GM21423 (cell line): ENCODE measurements at regions not wholly inside any gene's neighbourhood (a gene's known extent, or its start where the extent isn't known, plus 50 kb on each side); places are given as distances from the start of the nearest gene placed in this dataset.

Experiments used
- ATAC-seq: cut with Tn5 transposase; IDR thresholded peaks from one replicate; pipeline ENCODE4 v1.9.1; 2021; ENCODE audit warnings: mild to moderate bottlenecking, moderate library complexity; ENCODE audit not compliant: unreplicated experiment

DNA sequence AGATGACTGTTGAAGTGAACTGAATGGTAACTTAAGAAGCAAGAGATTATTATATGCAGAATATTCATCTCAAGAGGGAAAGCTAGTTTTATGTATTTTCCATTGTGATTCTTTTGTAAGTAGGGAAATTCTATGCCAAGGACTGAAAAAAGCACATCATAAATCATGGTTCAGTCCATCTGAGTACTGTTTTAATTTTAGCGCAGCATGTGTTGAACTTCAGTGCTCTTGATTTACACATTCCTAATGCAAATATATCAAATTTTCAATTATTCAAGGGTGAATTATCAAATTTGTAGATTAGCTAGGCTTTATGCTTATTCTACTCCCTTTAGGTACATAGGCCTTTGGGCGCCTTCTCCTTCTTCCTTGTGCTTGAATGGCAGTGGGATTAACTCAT, 50.3 kb upstream of the TCF12 start:
- no peak for ATAC-seq

DNA sequence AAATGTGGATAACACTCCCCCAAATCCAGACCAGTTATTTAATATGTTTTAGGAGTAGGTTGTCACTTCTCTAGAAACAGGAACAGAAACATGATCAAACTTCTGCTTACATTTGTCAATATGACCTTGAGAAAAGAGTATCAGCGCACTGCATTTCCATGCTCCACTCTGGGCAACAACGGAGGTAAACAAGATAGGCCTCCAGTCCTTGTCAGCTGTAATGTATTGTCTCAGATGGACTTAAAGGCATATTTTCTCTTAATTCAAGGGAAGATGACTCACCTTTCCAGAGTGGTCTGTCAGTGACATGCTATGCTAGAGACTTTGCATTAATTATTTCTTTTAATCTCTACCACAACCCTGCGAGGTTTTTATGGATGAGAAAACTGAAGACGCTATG, 51.6 kb upstream of the TCF12 start:
- ATAC-seq = no peak

DNA sequence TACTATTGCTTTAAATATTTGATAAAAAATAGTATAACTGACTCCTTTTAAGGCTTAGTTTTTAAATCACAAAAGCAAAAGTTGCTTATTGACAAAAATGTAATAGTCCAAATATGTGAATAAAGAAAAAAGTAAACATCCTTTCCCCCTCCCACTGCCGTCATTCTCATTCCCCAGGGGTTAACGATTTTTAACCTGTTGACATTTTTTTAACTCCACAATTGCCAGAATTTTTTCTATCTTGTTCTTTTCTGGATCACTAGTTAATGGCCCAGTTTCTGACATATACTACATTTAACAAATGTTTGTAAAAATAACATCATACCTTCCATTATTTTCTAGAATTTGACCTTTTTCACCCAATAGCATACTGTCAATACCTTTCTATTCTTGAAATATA, 60.6 kb upstream of the TCF12 start:
- ATAC-seq = no peak

DNA sequence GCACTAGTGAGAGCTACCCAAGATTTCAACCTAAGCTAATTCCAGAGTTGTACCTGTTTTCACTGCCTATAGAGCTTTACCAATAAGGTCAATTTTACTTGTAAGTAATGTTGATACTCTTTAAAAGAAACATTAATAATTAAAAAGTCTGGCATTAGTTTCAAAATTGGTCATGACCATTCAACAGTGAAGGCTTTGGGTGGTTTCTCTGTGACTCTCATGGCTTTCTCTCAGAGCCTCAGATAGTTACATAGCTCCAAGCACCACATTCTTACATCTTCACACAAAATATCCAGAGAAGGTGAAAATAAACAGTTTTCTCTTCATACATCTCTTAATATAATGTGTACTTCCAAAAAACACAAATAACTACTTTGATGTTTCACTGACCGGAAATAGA, 61.5 kb upstream of the TCF12 start:
- ATAC-seq = no peak

DNA sequence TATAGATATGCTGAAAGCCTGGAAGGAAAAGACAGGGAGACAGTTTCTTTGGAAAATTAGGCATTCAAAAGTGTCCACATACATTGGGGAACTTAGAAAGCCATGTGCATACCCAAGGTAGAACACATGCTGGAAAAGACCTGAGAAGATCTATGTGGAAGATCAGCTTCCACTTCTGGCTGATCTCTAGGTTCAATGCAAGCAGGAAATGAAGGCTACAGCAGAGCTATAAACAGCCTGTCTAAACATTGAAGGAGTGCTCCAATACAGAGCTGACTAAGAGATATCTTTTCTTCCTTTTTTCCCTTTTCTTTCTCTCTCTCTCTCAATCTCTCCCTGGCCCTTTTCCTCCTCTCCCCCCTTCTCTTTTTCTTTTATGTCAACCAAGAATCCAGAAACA, 73.6 kb upstream of the TCF12 start:
- ATAC-seq = no peak

DNA sequence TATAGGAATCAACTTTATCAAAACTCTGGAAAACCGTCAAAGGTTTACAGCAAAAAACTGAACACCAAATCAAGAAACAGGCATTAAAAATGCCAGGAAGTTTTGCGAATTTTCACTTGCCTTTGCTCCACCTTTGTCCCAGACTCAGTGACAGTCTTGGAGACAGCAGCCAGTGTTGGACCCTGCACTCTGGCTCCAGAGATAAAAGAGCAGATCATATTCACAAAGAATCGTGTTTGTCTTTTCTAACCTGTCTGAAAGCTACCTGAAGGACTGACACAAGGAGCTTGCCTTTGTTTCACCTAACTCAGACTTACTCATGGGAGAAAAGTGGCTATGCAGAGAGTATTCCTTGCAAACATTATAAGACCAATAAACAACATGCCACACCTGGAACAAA, 74.0 kb upstream of the TCF12 start:
- ATAC-seq = no peak

DNA sequence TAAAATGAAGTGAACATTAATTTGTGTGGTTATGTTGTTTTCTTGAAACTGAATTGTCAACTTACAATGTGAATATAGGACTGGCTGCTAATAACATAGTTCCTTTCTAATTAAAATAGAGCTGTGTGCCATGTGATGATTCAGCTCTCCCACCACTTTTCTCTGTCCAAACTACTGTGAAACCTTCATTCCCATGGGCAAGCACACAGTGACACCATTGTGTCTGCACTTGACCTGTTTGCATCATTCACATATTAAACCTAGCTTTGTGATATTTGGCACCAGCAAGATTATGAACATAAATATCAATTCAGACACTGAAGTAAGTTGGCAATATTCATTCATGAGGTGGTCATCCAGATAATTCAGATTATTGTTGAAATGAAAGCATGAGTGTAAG, 78.8 kb upstream of the TCF12 start:
- no peak for ATAC-seq

DNA sequence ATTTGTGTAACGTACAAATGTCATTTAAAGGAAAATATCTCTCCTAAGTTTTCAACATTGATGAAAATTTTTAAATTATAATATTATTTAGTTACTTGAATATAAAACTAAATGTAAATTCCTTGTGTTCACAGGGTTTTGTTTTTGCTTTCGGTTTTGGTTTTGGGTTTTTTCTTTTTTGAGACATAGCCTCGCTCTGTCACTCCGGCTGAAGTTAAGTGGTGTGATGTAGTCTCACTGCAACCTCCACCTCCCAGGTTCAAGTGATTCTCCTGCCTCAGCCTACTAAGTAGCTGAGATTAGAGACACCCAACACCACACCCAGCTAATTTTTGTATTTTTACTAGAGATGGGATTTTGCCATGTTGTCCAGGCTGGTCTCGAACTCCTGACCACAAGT, 79.3 kb upstream of the TCF12 start:
- no peak for ATAC-seq

DNA sequence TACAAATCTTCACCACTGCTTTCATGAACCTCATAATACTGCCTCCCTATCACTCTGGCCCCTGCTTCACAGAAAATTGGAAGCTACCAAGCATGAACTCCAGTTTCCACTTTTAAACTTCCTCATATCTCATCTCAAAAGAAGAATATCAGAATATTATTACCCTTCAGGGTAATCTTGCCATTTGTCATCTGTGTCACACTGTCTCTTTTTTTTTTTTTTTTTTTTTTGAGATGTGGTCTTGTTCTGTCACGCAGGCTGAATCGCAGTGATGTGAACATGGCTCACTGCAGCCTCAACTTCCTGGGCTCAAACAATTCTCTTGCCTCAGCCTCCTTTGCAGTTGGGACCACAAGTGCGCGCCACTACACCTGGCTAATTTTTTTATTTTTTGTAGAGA, 80.4 kb upstream of the TCF12 start:
- no peak for ATAC-seq

DNA sequence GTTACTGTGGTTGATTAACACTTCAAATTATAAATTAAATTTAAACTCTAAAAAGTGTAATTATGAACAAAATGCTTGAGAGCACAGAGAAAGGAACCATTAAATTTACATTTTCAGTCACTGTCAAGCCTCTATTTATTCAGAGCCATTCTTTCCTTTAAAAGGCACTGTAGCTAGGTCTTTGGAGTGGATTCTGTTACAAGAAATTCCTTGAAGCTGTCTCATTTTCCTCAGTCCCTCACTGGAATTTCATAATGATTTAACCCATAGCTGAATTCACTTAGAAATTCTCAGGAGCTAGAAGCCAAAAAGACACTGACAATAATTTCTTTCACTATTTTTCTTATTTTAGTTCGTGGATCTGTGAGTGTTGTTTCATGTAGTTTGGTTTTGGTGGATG, 81.2 kb upstream of the TCF12 start:
- no peak for ATAC-seq

DNA sequence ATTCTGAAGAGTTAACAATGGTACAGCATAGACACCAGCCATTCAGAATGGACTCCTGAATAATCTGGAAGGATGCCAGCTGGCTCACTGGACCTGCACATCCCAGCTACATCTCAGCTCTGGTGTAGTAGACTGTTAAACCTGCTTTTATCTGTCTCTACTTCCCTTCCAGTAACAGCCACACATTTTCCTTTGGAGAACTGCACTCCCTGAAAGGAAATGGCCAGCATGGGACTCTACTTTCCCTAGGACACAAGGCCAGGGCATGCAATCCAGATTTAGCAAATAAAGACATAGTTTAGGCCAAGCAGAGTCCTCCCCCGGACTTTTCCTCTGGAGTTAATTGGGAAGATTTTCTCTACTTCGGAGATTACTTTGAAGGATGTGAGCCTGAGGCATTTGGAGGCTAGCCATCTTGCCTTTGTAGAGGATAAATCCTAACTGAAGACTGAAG, 82.7 kb upstream of the TCF12 start:
- no peak for ATAC-seq

DNA sequence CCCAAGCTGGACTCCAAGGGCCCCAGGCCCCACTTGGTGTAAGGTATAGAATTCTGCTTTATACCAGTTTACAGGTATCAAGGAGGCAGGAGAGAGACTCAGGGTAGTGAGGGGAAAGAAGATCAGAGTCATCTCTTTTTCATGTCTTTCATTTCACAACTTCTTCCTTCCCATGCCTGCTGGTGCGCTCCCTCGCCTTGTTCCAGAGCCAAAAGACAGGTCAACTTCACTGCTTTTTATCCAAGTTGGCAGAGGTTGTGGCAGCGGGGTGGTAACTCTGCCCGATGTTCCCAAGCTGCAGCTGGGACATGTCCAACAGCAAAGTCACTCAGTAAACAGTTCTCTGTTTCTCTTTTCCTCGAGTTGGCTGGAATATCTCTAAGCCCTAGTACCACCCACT, 86.3 kb upstream of the TCF12 start:
- ATAC-seq = no peak

DNA sequence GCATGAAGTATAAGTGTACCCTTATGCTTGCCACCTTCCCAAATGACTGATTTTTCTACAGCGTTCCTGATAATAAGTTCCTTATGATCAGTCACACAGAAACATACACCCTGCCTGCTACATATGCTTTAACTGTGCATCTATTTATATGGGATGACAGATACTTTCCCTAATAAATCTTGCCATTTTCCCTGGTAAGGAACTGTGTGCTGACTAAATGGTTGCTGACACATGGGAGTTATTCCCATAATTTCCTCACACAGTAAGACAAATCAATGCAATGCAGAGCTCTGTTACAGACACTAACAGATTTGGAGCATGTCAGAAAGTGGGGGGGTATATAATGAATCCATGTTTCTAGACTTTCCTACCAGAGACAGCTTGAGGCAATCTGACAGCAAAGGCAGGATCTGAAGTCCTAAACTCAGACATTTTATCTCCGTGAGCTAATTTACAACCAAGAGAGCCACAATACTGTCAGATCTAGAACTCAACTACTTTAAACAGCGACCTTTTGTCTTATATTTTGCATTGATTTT, 86.9 kb upstream of the TCF12 start:
- no peak for ATAC-seq

DNA sequence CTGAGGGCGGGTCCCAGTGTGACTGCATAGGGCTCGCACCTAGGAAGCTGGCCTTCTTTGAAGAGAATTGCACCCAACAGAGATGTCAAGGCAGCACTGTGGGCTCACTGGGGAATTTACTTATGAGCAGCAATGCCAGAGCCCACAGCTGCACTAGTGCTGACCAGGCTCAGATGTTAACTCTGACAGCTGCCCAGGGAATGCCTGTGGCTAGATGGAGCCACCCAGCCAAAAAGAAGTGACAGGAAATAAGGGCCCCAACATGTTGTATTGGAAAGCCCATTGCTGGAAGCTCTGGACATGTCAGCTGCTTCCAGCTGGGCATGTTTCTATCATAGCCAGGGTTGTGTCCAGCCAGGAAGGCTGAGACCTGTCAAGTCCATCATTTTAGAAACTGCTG, 90.9 kb upstream of the ZNF280D start:
- no peak for ATAC-seq

DNA sequence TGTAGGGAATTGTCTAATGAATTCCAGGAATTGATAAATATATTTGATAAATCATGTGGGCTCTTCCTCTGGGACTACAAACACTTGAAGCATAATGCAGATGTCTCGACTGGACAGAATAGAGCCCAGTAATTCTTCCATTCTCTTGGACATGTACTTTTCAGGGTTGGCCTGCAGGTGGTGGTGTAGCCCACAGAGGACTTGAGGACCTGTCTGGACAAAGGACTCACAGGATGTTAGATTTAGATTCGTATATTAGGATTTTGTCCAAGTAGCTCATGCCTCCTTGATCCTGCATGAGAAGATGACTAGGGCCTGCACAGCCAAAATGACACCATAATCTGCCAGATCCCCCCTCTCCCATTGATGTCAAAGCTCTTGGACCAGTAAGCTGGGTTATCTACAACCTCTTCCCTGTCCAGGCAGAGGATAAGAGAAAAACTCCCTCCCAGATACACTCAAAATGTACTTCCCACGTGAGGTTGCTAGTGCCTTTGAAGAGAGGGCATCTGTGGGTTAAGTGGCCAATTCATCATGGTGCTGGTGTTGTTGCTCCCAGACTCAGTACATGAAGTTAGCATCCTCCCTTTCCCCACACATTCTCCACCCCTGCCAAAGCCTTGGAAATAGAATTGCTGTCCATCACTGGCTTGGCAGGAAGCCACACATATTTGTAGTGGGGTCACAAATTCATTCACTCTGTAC, 88.6 kb upstream of the ZNF280D start:
- ATAC-seq = no peak

DNA sequence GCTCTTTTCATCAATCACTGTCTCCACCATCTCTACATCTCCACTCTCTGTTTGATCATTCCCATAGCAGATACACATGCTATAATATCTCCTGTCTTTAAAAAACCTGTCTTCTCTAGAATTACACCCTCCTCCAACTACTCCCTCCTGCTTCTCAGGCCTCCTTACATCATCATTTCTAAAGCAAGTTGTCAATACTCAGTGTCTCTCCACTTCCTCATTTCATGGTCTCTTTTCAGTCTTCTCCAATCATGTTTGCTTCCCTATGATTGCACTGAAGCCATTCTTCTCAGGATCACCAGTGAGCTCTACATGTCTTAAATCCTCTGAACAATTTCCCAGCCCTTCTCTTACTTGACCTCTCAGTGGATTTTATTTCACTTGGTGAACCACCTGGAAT, 87.0 kb upstream of the ZNF280D start:
- no peak for ATAC-seq

DNA sequence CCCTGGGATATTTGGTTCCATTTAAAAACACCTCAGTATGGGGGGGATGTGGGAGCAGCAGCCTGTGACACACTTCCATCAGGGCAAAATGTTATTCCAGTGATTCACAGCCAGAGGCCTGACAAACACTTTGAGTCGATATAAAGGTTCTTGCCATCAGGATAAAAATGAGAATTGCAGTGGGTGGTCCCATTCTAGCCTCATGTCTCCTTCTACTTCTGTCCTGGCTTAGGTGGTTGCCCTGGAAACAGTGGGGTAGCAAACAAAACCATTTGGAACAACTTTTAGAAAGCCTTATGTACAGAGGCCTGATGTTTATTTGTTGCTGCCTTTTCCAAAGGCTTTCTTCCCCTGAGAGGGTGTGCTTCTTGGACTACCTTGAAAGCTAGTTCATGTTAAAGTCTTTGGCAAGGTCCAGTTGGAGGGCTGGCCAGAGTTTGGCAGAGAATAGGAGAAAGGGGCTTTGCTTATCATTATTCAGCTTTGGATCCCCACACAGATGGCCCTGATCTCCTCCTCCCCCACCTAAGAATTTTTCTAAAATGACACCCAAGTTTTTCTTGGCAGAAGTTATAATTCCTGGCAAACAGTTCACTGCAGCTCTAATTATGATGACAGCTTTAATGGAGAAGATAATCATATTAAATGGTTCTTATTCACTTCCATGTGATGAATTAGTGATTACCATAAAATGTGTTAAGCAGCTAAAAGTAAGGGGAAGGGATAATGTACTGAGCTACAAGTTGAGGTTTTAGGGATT, 84.2 kb upstream of the ZNF280D start:
- ATAC-seq = no peak

DNA sequence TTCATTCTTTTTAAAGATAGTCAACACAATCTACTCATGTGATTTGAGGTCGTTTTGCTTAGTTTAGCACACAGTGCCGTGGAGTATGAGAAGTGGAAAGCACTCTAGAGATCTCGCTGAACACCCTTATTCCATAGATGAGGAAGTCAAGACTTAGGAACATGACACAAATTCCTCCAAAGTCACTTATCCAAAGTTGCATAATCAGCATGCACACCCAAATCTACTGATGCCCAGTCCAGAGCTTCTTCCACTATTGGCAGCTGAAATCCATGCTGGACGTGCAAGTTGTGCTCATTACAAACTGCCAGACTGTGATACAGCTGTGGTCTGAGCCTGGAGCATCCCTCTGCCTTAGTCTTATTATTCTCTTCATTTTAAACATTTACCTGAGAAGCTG, 83.5 kb upstream of the ZNF280D start:
- no peak for ATAC-seq

DNA sequence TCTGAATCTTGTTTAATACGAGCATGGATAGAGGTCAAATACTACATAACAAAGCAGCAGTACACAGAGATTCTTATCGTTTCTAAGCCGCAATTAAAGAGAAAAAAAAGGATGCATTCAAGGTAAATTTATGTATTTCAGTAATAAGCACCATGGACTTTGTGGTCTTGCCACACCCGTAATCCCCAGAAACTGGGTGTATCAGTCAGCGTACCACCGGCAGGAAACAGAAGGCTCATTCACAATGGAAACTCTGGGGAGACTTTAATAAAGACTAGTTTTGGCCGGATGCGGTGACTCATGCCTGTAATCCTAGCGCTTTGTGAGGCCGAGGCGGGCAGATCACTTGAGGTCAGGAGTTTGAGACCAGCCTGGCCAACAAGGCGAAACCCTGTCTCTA, 81.9 kb upstream of the ZNF280D start:
- no peak for ATAC-seq

DNA sequence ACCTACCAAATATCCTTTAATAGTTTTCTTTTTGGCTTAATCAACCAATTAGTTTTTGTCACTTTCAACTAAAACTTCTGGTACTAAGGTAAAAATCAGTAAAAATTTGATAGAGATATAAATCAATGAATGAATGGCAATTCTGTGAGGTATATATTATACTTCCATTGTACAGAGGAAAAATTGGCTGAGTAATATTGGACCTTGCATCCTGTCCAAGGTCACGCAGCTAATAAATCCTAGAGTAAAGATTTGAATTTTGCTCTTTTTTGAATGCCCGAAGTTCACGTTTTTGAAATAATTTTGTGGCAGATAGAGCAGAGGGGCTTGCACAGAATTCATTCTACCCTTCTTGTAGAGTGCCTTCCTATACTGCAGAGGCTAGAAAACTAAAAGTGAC, 81.1 kb upstream of the ZNF280D start:
- ATAC-seq = no peak

DNA sequence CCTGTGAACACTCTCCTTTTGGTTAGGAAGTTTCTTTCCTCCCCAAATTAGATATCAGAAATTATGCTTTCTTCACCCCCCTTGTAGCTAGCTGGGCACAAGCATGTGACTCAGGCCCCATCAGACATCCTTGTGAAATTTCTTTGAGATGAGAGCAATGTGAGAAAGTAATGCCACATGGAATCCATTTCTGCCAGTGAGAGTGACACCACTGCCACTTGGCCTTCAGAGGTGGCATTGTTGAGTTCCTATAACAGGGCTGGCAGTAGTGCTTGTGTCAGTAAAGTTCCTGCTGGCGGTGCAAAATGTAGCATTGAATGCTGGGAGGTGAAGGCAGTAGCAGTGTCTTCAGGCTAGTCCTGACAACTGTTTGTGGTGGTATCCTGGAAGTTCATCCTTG, 80.7 kb upstream of the ZNF280D start:
- ATAC-seq = no peak

DNA sequence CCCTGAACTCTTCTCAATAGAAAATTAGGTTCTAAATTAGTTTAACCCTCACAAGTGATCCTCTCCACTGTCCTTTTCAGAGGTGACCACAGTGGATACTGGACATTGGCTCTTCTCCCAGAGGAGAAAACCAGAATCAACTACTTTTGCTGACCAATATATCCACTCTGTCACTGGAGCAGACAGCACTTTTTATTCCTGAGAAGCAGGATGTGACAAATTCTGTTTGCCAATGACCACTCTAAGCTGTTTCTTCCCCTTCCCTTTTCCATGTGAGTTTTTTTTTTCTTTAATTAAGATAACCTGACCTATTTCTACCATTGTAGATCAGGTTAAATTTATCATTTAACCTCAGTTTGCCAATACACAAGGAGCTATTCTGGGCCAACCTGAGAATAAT, 79.7 kb upstream of the ZNF280D start:
- ATAC-seq = no peak
